HFF-Myc (cell line): ENCODE measurements at regions not wholly inside any gene's neighbourhood (a gene's known extent, or its start where the extent isn't known, plus 50 kb on each side); places are given as distances from the start of the nearest gene placed in this dataset.

Experiments used
- DNase-seq: peaks from one replicate; pipeline ENCODE4 v3.0.0-alpha.2; 2011; ENCODE audit warnings: low read depth; ENCODE audit errors: extremely low read depth
- H3K4me3 ChIP-seq: replicated peaks from 2 replicates; pipeline ENCODE4 v1.5.1; 2011; ENCODE audit warnings: low read depth, mild to moderate bottlenecking, control low read depth, low read length
- CTCF ChIP-seq: IDR thresholded peaks from 2 replicates; pipeline ENCODE4 v1.5.1; 2012; ENCODE audit warnings: mild to moderate bottlenecking, low read depth, low read length, control low read depth; ENCODE audit errors: missing control alignments

GRCh38 chr6:21748343-21749056 lies 154.9 kb downstream of the SOX4 start:
- no peak overlapping the region for H3K4me3 ChIP-seq

GRCh38 chr6:21749754-21750153 lies 156.2 kb downstream of the SOX4 start:
- H3K4me3 ChIP-seq = no peak overlapping the region
- no peak for TF ChIP-seq CTCF
- DNase-seq = no peak

More at GRCh38 chr6:21748343-21749056, 154.9 kb downstream of the SOX4 start:
- no peak for DNase-seq
- no peak for TF ChIP-seq CTCF

GRCh38 chr6:21750575-21750974 lies 157.0 kb downstream of the SOX4 start:
- TF ChIP-seq CTCF = no peak
- no peak for DNase-seq
- no peak overlapping the region for H3K4me3 ChIP-seq

GRCh38 chr6:21751608-21752007 lies 158.1 kb downstream of the SOX4 start:
- no peak overlapping the region for H3K4me3 ChIP-seq
- TF ChIP-seq CTCF = no peak
- DNase-seq = no peak

GRCh38 chr6:21752054-21752811 lies 158.7 kb downstream of the SOX4 start:
- TF ChIP-seq CTCF = no peak
- H3K4me3 ChIP-seq = no peak overlapping the region
- DNase-seq = no peak

GRCh38 chr6:21753241-21754108 lies 159.9 kb downstream of the SOX4 start:
- no peak for DNase-seq
- no peak overlapping the region for H3K4me3 ChIP-seq
- no peak for TF ChIP-seq CTCF
